Glomerular endothelial cell (primary cell): ENCODE measurements at regions not wholly inside any gene's neighbourhood (a gene's known extent, or its start where the extent isn't known, plus 50 kb on each side); places are given as distances from the start of the nearest gene placed in this dataset.

Experiments
- DNase-seq: peaks from one replicate; pipeline ENCODE4 v3.0.0-alpha.2; 2011; ENCODE audit warnings: low read depth, low spot score; ENCODE audit errors: extremely low read depth

DNA sequence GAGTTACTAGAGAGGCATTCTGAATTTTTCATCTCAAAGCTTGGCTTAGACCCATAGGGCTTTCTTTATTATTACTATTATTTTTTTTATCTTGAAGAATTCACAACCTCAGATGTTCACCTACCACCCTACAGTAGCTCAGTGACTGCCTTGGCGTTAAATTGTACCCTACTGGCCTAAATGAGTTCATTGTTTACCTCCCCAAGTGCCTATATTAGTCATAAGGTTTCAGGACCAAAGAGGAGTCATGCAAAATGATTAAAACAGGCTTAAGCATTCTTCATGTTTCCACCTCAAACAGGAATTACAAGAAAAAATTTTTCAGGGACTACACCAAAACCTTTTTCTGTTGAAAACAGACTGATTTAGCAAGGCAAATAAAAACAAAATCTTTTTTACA is 751.5 kb downstream of the SQOR start:
- DNase-seq, result no peak

DNA sequence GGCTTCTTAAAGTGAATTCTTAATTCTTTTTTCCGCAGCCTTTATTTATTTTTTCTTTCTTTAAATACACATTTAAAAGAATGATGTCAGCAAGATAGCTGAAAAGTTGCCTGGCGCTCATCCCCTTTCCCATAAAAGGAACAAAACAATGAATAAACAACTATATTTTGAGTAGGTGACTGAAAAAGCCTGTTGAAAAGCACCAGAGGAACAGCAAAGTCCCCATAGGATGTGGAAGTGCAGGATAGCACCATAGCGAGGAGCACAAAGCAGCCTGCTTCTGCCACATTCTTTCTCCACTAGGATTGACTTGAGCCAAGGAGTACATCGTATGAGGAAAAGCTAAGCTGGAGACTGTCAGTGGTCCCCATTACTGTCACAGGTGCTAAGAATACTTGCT is 754.9 kb downstream of the SQOR start:
- no peak for DNase-seq

DNA sequence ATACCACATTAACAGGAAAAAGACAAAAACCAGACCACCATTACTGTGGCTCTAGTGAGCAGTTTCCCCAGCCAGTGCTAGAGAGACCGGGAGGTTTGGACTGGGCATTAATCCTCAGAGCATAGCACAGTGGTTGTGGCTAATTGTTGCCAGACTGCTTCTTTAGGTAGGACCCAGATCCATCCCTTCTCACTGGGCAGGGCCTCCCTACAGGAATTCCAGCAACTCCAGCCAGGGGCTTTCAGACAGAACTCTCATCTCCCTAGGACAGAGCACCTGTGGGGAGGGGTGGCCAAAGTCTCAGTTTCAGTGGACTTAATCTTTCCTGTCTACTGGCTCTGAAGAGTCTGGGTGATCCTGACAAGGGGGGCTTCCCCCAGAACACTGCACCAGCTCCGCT is 759.6 kb downstream of the SQOR start:
- DNase-seq, result no peak

DNA sequence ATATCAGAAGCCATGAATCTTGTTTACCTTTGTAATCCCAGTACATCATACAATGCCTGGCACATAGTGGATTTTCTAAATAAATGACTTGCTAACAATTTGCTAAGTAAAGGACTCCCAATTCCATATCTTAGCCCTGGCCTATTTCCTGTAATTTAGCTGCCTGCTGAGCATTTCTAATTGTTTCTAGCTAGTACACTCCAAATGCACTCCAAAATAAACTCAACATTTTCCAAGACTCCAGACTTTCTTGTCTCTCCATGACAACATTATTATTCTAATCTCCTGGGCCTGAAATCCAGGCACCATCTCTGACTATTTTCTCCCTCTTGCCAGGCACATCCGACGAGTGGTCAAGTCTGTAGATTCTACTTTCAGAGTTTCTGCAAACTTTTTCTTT is 773.5 kb downstream of the SQOR start:
- DNase-seq, result no peak

DNA sequence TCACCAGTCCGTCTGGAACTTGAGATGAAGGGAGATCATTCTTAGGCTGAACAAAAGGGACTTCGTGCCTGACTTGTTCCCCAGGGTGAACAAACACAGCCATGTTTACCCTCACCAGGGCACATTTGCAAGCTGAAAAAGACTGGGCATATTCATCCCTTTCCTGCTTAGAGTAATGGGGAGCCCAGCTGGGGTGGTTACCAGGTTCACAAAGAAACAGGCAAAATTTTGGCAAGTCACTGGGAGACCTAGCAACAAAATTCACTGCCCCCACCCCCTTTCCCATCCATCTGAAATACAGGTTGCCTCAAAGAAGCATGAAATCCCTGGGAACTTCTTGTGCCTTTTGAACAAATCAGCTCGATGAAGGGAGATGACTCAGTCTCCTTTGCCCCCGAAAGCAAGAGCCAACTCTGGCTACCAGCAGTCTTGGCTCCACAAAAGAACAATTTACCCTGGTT is 775.0 kb downstream of the SQOR start:
- no peak for DNase-seq

DNA sequence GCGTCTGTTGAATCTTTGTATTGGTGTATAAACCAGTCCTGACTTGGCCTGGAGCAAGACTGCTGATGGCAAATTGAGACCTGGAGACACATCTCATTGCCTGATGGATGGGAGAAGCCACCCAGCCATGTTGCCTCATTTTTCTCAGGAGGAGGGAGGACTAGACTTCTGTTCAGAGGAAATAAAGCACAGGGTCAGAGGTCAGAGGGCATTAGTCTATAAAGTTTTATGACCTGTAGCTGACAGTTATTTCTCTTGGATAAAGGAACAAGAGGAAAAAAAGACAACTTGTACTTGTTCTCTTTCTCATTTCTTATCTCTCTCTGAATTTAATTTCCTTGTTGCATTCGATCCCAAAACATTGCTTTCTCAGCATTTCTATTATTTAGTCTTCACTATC is 775.9 kb downstream of the SQOR start:
- DNase-seq, result no peak

DNA sequence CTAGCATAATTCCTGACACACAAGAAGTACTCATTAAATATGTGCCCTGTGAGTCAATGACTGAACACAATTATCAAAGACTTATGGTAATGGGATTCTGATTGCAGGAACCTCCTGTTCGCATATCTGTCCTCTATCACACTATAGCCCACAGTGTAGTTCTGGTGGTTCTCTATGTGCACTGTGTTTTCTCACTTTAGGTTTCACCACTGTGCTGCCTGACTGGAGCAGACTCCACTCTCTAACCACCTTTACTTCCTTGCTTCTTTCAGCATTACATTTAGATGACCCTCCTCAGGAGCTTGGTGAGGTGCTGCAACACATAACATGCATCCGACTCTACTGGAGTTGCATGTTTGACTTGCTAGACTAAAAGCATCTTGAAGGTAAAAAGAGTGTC is 777.1 kb downstream of the SQOR start:
- no peak for DNase-seq

DNA sequence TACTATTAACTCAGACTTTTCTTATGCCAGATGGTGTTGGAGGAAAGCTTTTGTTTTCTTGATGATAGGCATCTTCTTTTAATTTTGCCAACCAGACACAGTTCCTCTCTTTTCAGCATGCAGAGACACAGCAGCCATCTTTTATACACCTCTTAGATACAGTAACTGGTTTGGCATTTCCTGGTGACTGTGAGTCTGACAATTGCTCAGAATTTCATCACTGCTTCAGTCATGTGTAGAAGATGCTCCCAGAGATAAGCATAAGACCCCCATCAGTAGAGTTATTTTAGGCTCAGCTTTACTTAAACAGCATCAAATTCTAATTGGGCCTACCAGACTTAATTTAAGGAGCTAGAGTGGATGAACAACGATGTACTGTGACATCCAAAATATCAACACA is 779.0 kb downstream of the SQOR start:
- DNase-seq, result no peak

DNA sequence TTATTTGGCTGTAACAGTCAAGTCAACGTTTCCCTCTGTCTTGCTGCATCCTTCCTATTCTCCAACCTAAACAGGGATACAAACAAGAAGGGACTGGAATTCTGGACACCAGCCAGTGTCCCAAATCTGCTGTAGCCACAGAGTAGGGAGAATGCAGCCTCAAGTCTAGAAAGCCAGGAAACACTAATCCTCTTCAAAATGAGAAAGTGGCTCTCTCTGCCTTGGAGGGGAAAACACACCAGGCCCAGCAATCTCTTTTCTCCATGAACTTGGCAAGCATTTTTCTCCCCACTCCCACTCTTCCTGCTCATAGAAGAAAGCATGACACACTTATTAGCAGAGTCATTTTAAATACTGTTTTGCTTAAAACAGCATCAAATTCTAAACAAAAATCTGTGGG is 781.7 kb downstream of the SQOR start:
- no peak for DNase-seq

DNA sequence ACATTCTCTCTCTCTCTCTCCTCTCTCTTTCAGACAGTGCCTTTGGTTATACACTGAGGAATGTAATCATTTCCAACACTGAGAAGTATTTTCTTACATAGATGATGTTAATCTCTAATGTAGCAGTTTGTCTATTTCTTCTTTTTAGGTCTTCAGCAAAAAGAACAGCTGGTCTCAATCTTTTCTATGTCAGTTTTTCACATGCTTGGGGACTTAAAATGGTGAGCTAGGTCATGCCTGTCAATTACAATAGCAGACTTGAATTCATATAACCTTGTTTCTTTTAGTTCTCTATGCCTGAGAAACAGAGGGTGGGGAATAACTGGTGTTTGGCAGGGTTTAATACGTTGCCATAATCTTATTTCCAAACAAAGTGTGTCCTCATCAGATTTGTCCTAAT is 786.2 kb downstream of the SQOR start:
- DNase-seq, result no peak

DNA sequence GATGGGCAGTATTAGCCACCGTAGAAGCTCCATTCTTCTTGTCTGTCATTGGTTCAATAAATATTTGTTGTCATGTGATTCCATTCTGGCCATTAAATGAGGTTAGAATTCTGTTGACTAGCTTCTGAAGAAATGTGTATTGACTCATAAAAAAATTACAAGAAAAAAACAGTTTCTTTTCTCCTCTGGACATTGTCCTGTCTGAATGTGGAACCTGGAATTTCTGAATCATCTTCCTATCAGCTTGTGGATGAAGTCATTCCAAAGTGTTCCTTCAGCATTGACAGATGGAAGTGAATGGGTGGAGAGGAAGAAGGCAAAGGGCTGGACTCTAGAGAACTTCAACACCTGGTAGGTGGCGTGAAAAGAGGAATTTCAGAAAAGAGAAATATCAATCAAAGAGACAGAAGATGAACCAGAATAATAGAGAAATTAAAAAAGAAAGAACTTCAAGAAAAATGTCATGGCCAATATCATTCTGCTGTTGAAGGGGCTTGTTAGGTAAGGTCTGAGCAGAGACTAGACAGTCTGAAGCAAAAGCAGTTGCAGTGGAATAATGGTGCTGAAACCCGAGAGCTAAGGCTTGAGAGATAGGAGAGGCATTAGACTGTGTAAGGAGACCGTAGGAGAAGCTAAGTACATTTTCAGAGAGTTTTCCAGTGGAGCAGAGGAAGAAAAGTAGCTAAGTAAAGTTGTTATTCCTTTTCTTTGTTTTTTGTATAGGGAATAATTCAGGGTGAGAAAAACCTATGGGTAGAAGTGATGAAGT is 806.6 kb downstream of the SQOR start:
- no peak for DNase-seq

DNA sequence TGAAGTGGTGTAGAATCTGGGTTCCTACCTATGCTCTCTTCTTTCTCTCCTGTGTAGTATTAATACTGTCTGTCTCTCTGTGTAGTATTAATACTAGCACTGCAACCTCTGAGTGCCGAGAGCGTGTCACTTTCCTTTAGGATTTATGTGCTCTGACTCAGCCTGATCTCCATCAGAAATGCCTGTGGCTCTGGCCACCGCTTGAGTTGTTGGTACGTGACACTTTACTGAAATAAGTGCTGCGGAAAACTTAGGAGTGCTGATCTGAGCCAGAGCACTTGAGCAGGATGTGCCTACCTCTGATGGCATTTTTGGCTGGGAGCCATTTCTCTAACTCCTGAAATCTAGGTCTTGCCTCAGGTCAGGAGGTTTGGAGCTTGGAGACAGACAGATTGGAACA is 807.4 kb downstream of the SQOR start:
- DNase-seq, result no peak

DNA sequence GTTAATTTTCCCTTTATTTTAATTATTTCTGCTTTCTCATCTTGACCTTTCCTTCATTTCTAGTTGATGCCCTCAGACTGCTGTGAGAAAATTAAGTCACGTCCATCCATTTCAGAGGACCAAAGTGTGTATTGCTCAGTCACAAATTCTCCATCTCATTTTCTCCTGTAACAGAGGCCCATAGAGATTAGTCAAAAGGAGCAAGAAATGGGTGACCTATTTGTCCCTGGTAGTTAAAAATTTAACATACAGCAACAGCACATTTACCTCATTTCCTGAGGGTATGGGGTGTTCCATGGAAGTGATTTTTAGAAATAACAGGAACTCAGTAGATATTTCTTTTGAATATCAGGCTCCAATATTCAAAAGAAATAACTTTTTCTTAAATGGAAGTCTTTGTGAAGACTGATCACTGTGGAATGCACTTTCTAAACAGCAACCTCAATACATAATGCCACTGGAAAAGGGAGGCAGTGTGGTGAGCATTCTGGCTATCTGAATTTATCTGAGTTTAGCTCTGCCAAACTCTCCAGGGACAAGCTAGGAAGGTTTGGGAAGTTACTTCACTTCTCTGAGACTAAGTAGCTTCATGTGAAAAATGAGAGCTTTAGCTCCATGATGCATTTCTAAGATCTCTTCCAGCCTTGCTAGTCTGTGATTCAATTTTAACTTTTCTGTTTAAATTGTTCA is 808.2 kb downstream of the SQOR start:
- no peak for DNase-seq

DNA sequence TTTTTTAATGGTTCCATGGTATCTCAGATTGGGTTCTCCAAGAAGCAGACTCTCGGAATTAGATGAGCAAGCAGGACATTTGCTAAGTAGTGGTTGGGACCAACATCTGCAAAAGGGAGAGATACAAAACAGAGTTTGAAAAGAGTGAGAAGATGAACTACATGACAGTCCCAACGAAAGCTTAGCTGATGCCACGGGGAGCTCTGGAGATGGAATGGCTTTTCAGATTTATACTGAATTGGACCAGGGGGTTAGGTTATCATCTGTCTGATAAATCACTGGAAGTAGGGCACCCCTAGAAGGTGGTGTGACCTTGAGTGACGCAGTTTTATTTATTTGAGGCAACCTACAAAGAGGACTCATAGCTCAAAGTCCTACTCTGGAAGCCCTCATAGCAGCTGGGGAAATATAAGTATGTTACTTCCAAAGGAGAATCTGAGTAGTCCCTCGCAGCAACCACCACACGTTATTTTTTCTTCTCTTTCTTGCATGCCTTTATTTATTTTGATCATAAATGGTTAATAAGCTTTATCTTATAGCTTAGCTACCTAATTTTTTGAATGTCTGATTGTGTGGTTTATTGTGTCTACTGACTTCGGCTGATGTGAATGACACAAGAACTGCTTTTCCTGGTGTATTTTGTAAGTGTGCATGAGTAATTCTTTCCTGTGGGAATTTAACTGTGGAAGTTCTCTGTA is 815.4 kb downstream of the SQOR start:
- DNase-seq, result no peak

DNA sequence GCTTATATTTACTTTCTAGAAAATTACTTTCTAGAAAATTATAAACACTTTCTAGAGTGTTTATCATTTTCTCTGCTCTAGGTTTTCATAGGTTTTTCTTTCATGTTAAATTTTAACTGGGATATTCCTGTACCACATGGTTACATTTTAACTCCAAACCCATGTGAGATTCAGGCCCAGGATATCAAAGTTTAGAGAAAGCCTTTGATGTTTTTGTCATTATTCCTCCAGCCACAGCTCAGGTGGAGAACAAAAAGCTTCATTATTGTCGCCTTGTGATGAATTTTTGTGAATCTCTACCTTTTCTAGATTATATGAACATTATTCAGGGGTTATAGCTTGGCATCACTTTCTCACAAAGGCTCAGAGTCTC is 816.0 kb downstream of the SQOR start:
- no peak for DNase-seq

DNA sequence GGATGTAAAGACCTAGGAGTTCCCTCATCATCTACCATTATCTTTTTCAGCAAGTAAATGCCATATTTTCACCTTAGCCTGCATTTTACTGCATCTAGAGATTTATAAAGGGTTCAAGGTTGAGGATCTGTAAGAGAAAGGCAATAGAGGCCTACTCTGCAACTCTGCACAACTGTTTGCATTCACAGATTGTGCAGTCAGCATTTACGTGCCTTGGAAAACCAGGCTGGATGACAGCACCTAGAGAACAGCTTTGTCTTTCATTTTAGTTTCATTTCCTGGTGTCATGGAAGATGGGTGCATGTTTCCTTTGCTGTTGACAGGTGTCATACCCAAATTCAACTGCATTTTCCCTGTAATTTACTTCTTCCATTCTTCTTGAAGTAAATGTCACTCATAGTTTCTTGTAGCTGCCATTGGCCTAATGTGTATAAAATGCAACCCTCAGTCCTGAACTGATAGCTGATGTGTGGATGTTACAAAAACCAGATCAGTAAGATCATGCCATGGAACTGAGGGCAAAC is 817.5 kb downstream of the SQOR start:
- no peak for DNase-seq

DNA sequence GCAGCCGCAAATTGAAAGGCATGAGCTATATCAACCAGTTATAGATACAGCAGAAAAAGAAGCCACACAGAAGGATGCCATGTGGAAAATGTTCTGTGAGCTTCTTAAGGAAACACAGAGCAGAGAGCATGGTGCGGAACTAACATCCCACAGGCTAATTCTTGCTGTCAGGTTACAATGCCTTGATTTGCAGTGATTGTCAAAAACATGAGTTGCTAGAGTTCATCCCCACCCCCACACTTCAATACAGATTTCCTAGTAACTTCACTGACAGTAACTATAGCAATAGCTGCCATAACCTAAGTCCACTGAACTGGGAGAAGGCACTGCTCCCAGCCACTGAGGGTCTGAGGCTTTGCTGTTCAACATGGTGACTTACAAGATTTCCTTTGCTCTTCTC is 821.6 kb downstream of the SQOR start:
- no peak for DNase-seq

DNA sequence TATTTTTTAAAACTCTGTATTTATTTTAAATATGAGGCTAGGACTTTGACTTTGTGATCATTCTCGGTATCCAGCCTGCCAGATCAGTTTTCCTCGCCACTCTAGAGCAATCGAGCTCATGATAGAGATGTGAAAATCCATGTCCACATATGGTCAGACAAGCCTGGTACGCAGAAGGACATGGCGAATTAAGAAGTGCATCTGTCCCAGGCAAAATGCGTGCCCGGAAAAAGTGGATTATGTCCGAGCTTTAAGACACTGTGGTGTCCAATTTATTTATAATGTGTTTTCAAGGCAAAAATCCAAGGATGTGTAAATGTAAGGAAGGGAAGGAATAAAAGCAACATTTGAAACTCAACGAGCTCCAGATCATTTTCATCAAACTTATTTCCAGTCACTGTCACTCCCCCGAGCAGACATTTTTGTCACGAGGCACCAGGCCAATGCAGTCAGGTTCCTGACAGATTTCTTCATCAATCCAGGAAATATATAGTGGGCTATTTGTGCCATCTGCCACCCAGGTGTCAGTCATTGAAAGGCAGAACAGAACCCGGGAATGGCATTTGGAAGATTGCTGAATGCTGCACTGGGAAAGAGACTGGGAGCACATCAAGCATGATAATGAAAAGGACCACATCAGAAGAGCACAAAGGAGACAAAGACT is 825.7 kb downstream of the SQOR start:
- no peak for DNase-seq

DNA sequence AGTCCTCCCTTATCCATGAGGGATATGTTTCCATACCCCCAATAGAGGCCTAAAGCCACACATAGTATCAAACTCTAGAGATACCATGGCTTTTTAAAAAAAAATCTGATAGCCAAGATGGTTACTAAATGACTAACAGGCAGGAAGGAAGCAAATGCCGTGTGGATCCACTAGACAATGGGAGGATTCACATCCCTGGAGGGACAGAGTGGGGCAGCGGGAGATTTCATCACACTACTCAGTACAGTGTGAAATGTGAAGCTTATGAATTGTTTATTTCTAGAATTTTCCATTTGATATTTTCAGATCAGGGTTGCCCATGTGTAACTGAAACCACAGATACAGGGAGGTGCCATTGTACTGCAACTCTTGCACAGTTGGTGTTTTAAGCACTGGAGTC is 826.6 kb downstream of the SQOR start:
- DNase-seq, result no peak

DNA sequence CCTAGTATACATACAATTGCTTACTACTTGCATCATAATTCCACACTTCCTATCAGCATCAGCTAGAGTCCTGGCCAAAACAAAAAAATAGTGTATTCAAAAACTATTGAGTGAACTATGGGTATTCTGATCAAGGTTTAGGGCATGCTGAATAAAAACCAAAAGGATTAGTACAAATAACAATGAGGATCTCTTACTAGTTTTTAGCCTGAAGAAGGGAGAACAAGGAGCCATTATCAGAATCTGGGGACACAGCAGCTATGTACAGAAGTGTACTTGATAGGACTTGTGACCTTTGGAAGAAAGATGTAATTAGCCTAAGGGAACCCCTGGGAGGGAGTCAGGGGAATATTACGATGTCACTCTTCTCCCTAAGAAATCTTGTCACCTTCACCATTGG is 832.2 kb downstream of the SQOR start:
- DNase-seq, result no peak

DNA sequence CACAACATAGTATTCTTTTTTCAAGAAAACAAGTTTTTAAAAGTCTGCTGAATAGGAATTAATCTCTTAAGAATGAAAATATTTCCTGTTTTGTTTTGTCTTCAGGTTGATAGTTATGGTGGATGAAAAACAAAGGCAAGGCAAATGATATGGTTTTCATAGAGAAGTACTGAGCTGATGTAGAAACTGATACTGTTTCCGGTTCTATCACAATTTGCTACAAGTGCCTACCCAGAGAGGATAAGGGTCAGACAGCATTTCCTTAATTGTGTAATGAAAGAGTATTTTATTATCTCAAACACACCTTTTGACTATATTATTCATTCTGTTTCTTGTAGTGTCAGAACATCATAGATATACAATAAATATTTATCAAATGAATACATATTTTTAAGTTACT is 836.3 kb downstream of the SQOR start:
- DNase-seq, result no peak
